NB4 (cell line): ENCODE measurements at regions not wholly inside any gene's neighbourhood (a gene's known extent, or its start where the extent isn't known, plus 50 kb on each side); places are given as distances from the start of the nearest gene placed in this dataset.

Experiments used
- DNase-seq: peaks from one replicate; pipeline ENCODE4 v3.0.0; 2010; ENCODE audit warnings: low read depth
- H3K4me3 ChIP-seq: one replicate; pipeline ENCODE4 v1.5.1; 2011; ENCODE audit warnings: mild to moderate bottlenecking, low read depth, low read length, moderate library complexity
- MYC ChIP-seq: IDR thresholded peaks from 2 replicates; pipeline ENCODE4 v1.6.1; 2011; ENCODE audit warnings: low read depth, low read length
- POLR2A ChIP-seq: IDR thresholded peaks from 2 replicates; pipeline ENCODE4 v1.6.1; 2011; ENCODE audit warnings: mild to moderate bottlenecking; ENCODE audit not compliant: insufficient read length; ENCODE audit errors: extremely low read depth
- TF ChIP-seq, protein P1 (sequence below): IDR thresholded peaks from 2 replicates; pipeline ENCODE4 v1.6.1; 2011; ENCODE audit warnings: low read depth, low read length
- TF ChIP-seq, protein P2 (sequence below): IDR thresholded peaks from one replicate; pipeline ENCODE4 v1.5.1; 2012; ENCODE audit warnings: low read depth, low read length

DNA sequence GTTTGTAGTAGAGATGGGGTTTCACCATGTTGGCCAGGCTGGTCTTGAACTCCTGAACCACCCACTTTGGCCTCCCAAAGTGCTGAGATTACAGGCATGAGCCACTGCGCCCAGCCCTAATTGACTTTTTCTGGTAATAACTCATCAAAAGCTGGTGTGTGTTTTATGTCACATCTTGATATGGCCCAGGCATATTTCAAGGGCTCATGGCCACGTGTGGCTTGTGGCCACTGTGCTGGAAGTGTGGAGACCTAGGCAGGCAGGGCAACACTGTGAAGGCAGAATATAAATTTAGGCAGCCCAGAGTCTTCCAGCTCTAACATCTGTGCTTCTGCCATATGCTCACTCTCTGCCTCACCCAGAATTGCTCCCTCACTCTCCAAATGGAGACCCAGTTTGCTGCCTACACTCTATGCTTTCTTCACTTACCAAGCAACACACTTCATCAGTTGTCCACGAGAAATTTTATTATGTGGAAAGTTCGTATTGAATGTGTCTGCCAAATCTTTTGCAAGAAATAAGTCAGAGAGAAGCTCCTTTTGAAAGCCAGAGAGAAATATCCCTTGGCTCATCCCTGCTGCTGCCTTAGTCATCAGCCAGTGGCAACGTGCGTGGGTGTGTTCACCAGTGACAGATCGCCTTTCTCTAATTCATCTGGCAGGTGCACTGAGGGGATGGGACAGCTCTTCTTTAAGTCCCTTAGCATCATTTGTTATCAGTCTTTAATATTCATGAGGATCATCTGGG is 129.4 kb upstream of the CXCR4 start:
- H3K4me3 ChIP-seq: no peak overlapping the region
- TF ChIP-seq, protein P1, sequence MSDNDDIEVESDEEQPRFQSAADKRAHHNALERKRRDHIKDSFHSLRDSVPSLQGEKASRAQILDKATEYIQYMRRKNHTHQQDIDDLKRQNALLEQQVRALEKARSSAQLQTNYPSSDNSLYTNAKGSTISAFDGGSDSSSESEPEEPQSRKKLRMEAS: no peak
- no peak for TF ChIP-seq MYC
- TF ChIP-seq POLR2A: no peak
- DNase-seq: peak; percentile 59

DNA sequence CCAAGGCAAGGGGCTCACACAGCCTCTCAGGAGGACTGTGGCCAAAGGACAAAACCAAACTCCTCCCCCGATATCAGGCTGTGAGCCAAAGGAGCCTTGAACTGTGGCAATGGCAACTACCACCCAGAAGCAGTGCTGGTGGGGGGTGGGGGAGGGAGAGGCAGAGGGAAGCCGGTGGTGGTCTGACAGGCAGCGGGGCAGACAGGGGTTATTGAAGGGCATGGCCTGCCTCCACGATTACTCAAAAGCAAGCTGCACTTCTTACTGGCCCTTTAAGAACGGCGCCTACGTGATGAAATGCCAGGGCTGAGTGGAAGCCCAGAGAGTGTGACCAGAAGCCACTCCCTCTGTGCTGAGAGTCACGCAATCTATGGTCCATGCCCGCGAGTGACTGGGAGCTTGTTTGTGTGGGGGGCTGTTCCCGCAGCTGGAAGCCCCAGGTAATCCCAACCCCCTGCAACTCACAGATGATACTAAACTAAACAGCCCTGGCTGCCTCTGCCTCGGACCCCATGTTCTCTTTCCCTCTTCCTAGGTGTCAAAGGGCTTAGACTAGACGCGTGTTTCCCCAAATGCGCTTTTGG is 128.2 kb upstream of the CXCR4 start:
- TF ChIP-seq, protein P1: 0 out of 2 replicates have a peak, but pooled peaks have one; percentile 3
- no peak for TF ChIP-seq POLR2A
- H3K4me3 ChIP-seq: peak overlapping the region; percentile 26
- peak; percentile 95 for DNase-seq

DNA sequence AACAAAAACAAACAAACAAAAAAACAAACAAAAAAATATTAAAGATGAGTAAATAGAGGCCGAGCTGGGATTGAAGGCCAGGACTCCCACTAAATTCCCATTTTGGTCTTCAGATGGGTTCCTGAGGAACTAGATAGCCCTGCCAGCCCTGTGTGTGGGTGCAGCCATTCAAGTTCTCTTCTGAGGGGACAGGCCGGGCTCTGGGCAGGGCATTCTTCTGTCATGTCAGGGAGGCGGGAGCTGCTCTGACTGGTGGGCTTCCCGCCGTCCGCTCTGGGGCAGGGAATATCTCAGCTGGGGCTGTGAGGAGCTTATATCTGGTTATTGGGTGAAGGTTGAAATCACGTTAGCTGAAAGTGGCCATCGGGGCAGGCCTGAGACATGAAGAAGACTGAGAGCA is 127.3 kb upstream of the CXCR4 start:
- DNase-seq: no peak
- TF ChIP-seq, protein P2, sequence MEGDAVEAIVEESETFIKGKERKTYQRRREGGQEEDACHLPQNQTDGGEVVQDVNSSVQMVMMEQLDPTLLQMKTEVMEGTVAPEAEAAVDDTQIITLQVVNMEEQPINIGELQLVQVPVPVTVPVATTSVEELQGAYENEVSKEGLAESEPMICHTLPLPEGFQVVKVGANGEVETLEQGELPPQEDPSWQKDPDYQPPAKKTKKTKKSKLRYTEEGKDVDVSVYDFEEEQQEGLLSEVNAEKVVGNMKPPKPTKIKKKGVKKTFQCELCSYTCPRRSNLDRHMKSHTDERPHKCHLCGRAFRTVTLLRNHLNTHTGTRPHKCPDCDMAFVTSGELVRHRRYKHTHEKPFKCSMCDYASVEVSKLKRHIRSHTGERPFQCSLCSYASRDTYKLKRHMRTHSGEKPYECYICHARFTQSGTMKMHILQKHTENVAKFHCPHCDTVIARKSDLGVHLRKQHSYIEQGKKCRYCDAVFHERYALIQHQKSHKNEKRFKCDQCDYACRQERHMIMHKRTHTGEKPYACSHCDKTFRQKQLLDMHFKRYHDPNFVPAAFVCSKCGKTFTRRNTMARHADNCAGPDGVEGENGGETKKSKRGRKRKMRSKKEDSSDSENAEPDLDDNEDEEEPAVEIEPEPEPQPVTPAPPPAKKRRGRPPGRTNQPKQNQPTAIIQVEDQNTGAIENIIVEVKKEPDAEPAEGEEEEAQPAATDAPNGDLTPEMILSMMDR: no peak
- TF ChIP-seq, protein P1: no peak
- no peak for TF ChIP-seq MYC
- no peak for TF ChIP-seq POLR2A
- no peak overlapping the region for H3K4me3 ChIP-seq

DNA sequence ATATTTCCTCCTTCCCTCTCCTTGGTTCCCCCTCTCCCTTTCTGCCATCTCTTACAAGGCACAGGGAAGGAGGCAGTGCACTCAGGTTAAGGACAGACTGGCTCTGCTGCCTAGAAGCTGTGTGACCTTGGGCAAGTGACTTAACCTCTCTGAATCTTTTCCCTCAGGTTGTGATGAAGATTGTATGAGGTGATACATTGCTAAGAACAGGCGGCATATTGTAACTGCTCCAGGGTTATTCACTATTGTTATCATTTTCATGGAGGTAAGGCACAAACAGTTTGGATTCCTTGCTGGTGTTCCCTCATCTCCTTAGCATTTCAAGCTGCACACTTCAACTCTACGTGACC is 126.6 kb upstream of the CXCR4 start:
- TF ChIP-seq, protein P2: no peak
- TF ChIP-seq MYC (no peak), POLR2A (no peak)
- H3K4me3 ChIP-seq: no peak overlapping the region
- no peak for DNase-seq

DNA sequence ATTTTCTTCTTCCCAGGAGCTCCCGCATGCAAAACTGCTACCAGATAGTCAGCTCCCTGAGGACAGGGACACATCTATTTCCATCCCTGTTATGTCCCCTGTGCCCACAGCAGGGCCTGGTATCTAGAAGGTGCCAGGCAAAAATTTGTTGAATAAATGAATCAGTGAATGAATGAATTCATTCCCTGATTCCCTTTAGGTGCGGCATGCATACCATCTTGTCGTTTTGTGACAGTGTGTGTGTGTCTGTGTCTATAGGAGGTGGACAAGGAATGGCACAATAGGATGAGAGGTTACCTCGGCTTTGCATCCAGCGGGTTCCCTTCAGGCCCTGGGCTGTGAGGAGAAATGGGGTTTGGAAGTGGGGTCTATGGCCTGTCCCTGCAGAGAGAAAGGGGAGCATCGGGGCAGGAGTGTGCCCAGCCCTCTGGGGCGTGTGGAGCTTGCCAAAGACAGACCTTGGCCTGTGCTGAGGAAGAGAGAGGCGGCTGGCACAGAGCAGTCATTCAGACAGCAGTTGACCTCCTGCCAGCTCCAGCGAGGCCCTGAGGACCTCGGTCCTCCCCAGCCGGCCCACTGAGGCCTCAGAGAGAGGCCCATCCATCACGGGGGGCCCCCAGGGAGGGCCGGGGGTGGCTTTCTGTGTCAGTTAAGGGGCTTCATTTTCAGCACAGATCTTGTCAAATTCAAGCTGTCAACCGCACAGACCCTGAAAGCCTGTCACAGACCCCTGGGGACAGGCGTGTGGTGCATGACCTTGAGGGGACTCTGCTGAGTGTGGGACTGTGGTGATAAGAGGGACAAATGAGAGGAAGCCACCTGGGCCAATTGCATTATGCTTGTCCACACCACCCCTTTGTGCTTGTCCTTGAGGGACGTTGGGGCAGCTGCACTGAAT is 125.9 kb upstream of the CXCR4 start:
- no peak overlapping the region for H3K4me3 ChIP-seq
- DNase-seq: peak; percentile 27
- TF ChIP-seq, protein P2: no peak
- no peak for TF ChIP-seq MYC
- TF ChIP-seq POLR2A: no peak
- TF ChIP-seq, protein P1: no peak

DNA sequence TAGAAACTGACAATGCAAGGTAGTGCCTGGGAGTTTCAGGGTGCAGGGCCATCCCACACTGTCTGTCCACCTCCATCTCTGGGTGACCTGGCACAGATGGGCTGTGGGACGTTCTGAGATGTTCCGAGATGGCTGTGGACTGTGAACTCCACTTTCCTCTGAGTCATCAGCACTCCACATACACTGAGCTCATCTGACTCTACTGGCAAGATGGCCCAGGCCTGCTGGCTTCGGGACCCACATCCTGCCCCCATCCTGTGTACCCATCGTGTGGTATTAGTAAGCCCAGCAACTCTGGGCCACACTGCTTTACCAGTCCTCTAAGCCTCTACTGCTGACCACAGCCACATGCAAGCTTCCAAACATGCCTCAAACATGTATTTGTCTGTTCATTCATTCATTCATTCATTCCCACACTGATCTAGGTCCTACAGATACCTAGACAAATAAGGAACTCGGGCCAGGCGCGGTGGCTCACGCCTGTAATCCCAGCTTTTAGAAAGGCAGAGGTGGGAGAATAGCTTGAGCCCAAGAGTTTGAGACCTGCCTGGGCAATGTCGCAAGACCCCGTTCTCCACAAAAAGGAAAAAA is 124.8 kb upstream of the CXCR4 start:
- TF ChIP-seq MYC: no peak
- TF ChIP-seq, protein P2: no peak
- TF ChIP-seq, protein P1: no peak
- no peak for TF ChIP-seq POLR2A
- no peak overlapping the region for H3K4me3 ChIP-seq
- peak; percentile 44 for DNase-seq
